OCI-LY1 (cell line): ENCODE measurements at regions not wholly inside any gene's neighbourhood (a gene's known extent, or its start where the extent isn't known, plus 50 kb on each side); places are given as distances from the start of the nearest gene placed in this dataset.

Experiments
- H2AFZ ChIP-seq: fragments of 200-600 bp; sonication (generic), shearing (Covaris generic); 2 replicates; pipeline ENCODE4 v1.6.0; 2014; ENCODE audit warnings: antibody characterized with exemption, mild to moderate bottlenecking, low read length
- H3F3A ChIP-seq: fragments of 200-600 bp; sonication (generic), shearing (Covaris generic); 2 replicates; pipeline ENCODE4 v1.6.0; 2014; ENCODE audit warnings: mild to moderate bottlenecking, antibody characterized with exemption, low read length, moderate library complexity; ENCODE audit not compliant: insufficient read depth
- H3K27ac ChIP-seq: fragments of 200-600 bp; sonication (generic); 2 replicates; pipeline ENCODE4 v1.5.1; 2014; ENCODE audit warnings: low read length, mixed run types, mild to moderate bottlenecking, low read depth; ENCODE audit not compliant: poor library complexity, severe bottlenecking
- H3K27me3 ChIP-seq: fragments of 200-600 bp; sonication (generic); 2 replicates; pipeline ENCODE4 v1.6.0; 2014; ENCODE audit warnings: antibody characterized with exemption, mild to moderate bottlenecking, low read length, moderate library complexity; ENCODE audit not compliant: insufficient read depth
- H3K36me3 ChIP-seq: fragments of 200-600 bp; sonication (generic); 2 replicates; pipeline ENCODE4 v1.6.1; 2014; ENCODE audit warnings: mild to moderate bottlenecking, antibody characterized with exemption, low read length, moderate library complexity, mixed read lengths; ENCODE audit not compliant: insufficient read depth
- H3K4me1 ChIP-seq: fragments of 200-600 bp; sonication (generic); 2 replicates; pipeline ENCODE4 v1.5.1; 2014; ENCODE audit warnings: mild to moderate bottlenecking, low read length, moderate library complexity; ENCODE audit not compliant: insufficient read depth, severe bottlenecking
- H3K4me2 ChIP-seq: fragments of 200-600 bp; sonication (generic), shearing (Covaris generic); 2 replicates; pipeline ENCODE4 v1.6.1; 2014; ENCODE audit warnings: low read length
- H3K4me3 ChIP-seq: fragments of 200-600 bp; sonication (generic); 2 replicates; pipeline ENCODE4 v1.5.1; 2014; ENCODE audit warnings: low read length, low read depth, mild to moderate bottlenecking, mixed read lengths; ENCODE audit not compliant: poor library complexity, severe bottlenecking
- H3K79me2 ChIP-seq: fragments of 200-600 bp; shearing (Covaris generic); 2 replicates; pipeline ENCODE4 v1.6.1; 2016; ENCODE audit warnings: mixed run types, low read length, mixed read lengths; ENCODE audit not compliant: insufficient read depth
- H3K9ac ChIP-seq: fragments of 200-600 bp; sonication (generic), shearing (Covaris generic); 2 replicates; pipeline ENCODE4 v1.6.1; 2014; ENCODE audit warnings: mild to moderate bottlenecking, low read length, mixed read lengths
- H3K9me2 ChIP-seq: fragments of 200-600 bp; sonication (generic), shearing (Covaris generic); 2 replicates; pipeline ENCODE4 v1.6.1; 2014; ENCODE audit warnings: low read depth, mild to moderate bottlenecking, low read length, mixed read lengths
- H3K9me3 ChIP-seq: fragments of 200-600 bp; shearing (Covaris generic); 2 replicates; pipeline ENCODE4 v1.6.1; 2014; ENCODE audit warnings: low read length, mixed read lengths
- H4K20me1 ChIP-seq: fragments of 200-600 bp; sonication (generic), shearing (Covaris generic); 2 replicates; pipeline ENCODE4 v1.6.0; 2016; ENCODE audit warnings: mild to moderate bottlenecking, low read length; ENCODE audit not compliant: insufficient read depth
- CTCF ChIP-seq: fragments of 200-600 bp; sonication (generic), shearing (Covaris generic); IDR thresholded peaks from 2 replicates; pipeline ENCODE4 v1.5.1; 2017; ENCODE audit warnings: mild to moderate bottlenecking, antibody characterized with exemption, low read length, moderate library complexity, mixed read lengths
- EZH2 ChIP-seq: fragments of 200-600 bp; sonication (generic), shearing (Covaris generic); IDR thresholded peaks from 2 replicates; pipeline ENCODE4 v1.8.0; 2017; ENCODE audit warnings: borderline replicate concordance, mixed run types, mild to moderate bottlenecking, antibody characterized with exemption, low read length, moderate library complexity, mixed read lengths

GRCh38 chr5:56321236-56321881 is 88.2 kb upstream of the ANKRD55 start:
- TF ChIP-seq EZH2, result no peak
- TF ChIP-seq CTCF, result no peak
- no peaks in the 10 kb centered on the region for H3K27me3 ChIP-seq
- no peak overlapping the region for H2AFZ ChIP-seq
- H3K27ac ChIP-seq, result no peak overlapping the region
- H3K4me2 ChIP-seq, result no peak overlapping the region
- H3K4me1 ChIP-seq, result peaks cover 9% of the 10 kb centered on the region
- no peak overlapping the region for H3K4me3 ChIP-seq
- H3K9me3 ChIP-seq, result no peaks in the 10 kb centered on the region
- no peaks in the 10 kb centered on the region for H3F3A ChIP-seq
- H3K9me2 ChIP-seq, result no peaks in the 10 kb centered on the region
- H3K9ac ChIP-seq, result no peak overlapping the region
- H4K20me1 ChIP-seq, result no peaks in the 10 kb centered on the region
- H3K36me3 ChIP-seq, result no peaks in the 10 kb centered on the region
- no peaks in the 10 kb centered on the region for H3K79me2 ChIP-seq

GRCh38 chr5:56320686-56321085 is 87.6 kb upstream of the ANKRD55 start:
- TF ChIP-seq EZH2, result no peak
- H3K4me2 ChIP-seq, result no peak overlapping the region
- no peak overlapping the region for H3K27ac ChIP-seq
- H3K36me3 ChIP-seq, result no peaks in the 10 kb centered on the region
- no peak overlapping the region for H3K9ac ChIP-seq
- no peaks in the 10 kb centered on the region for H3K79me2 ChIP-seq
- no peaks in the 10 kb centered on the region for H3K9me2 ChIP-seq
- H3K9me3 ChIP-seq, result no peaks in the 10 kb centered on the region
- no peak overlapping the region for H3K4me3 ChIP-seq
- no peaks in the 10 kb centered on the region for H3F3A ChIP-seq
- H2AFZ ChIP-seq, result no peak overlapping the region
- H3K27me3 ChIP-seq, result no peaks in the 10 kb centered on the region
- H3K4me1 ChIP-seq, result peaks cover 9% of the 10 kb centered on the region
- H4K20me1 ChIP-seq, result no peaks in the 10 kb centered on the region

- no peaks in the 10 kb centered on the region for H4K20me1 ChIP-seq
- TF ChIP-seq CTCF, result no peak
- no peak for TF ChIP-seq EZH2
- H3K27me3 ChIP-seq, result no peaks in the 10 kb centered on the region
- H2AFZ ChIP-seq, result no peak overlapping the region
- H3K4me1 ChIP-seq, result peaks cover 9% of the 10 kb centered on the region
- H3K36me3 ChIP-seq, result no peaks in the 10 kb centered on the region
- H3K9me3 ChIP-seq, result no peaks in the 10 kb centered on the region
- H3F3A ChIP-seq, result no peaks in the 10 kb centered on the region
- no peaks in the 10 kb centered on the region for H3K9me2 ChIP-seq
- no peak overlapping the region for H3K4me2 ChIP-seq
- H3K27ac ChIP-seq, result no peak overlapping the region
- no peak overlapping the region for H3K9ac ChIP-seq
- H3K4me3 ChIP-seq, result no peak overlapping the region
- H3K79me2 ChIP-seq, result no peaks in the 10 kb centered on the region
Observed at GRCh38 chr5:56319526-56320181, 86.5 kb upstream of the ANKRD55 start.
